GM19324 (cell line): ENCODE measurements at regions not wholly inside any gene's neighbourhood (a gene's known extent, or its start where the extent isn't known, plus 50 kb on each side); places are given as distances from the start of the nearest gene placed in this dataset.
"Not testable (repeated sequence)": the region's sequence is repeated elsewhere in the genome, so short reads cannot be mapped to it uniquely, and the experiment has no call there.

Experiments
- ATAC-seq: cut with Tn5 transposase; IDR thresholded peaks from one replicate; pipeline ENCODE4 v1.9.1; 2021; ENCODE audit warnings: mild to moderate bottlenecking, moderate library complexity; ENCODE audit not compliant: unreplicated experiment, low FRiP score

DNA sequence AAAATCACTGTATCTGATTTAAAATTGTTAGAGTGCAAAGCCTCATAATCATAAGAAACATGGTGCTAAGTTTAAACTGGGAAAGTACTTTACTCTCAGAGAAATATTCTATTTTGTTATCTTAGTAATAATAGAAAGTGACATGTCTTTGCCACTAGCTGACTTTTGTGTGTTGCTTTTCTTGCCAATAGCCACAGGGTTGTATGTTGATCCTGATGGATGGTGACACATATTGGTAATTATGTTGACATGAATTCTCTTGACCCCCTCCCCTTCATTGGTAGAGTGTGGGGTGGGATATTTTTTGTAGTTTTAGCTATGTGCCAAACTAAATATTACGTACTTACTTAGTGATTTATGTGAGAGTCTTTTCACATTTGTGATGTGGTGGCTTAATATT lies 103.1 kb upstream of the MAP9 start:
- ATAC-seq: no peak

DNA sequence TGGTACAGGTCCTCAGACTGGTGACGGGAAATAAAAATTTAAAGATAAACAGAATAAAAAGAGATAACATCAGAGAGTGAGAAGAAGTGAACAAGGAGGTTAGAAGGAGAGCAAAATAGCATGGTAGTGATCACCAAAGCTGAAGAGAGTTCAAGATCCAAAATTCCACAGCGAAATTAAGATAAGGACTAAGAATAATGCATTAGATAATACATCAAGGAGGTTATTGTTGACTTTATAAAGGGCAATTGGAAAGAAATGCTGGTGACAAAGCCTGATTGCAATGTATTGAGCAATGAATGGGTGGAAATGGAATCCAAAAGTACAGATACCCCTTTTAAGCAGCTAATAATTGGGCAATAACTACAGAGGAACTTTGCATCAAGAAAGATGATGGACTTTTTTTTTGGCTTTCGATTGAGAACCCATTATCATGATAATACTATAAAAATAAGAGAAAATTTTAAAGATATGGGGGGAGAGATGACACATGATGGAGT lies 101.6 kb upstream of the MAP9 start:
- no peak for ATAC-seq

DNA sequence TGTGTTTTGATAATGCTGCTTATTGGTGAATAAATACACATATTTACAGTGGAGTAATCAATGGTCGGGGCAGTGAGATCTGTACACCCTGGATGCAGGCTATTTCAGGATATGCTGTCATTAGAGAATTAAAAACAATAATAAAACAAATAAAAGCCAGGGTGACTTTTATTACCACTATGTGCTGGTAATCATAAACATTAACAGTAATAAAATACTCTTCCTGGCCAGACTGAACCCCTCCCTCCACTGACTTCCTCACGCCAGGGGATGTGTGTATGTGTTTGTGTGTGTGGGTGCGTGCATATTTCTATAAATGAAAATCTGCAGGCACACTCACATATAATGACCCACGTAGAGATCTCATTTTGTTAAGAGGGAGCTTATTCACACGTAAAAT lies 98.0 kb upstream of the MAP9 start:
- no peak for ATAC-seq

DNA sequence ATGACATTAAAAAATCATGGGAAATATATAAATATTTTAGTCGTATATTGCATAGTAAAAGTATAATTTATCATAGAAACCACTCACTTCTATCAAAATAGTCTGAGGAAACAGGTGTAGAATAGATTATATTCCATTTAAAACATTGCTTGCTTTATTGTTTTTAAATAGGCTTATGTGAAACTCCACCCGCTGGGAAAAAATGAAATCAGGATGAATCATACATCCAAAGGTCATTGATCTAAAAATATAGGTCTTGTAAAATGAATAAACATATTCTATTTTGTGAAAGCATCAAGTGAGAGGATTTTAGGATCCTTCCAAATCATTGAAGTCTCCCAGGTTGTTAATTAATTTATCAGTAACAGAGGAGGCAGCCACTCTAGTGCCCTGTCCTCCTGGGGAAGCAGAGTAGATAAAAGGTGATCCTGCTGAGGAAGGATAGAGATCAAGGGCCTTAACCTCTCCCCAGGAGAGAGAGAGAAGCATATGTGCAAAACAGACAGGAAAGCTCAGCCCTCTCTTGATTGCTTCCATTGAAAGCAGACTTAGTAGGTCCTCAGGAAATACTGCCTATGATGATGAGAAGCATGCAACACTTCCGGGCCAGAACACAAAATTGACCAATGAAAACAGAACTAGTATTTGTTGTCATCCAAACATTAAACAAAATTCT lies 96.8 kb upstream of the MAP9 start:
- no peak for ATAC-seq

DNA sequence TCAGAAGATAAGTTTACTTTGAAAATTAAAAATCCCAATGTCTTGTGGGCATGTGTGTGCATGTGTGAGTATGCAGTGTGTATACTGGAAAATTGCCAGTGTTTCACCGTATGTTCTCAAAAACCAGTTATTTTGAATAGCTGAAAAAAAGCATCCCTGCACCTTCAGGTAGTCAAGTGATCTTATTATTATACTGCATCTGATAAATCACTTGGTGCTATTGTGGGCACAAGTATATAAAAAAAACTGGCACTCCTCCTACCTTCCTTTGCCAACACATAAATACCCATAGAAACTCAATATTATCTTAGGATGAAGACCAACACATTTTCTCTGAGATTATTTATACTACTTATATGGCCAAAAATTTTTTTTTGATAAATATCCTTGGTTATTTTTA lies 91.5 kb upstream of the MAP9 start:
- ATAC-seq: no peak

DNA sequence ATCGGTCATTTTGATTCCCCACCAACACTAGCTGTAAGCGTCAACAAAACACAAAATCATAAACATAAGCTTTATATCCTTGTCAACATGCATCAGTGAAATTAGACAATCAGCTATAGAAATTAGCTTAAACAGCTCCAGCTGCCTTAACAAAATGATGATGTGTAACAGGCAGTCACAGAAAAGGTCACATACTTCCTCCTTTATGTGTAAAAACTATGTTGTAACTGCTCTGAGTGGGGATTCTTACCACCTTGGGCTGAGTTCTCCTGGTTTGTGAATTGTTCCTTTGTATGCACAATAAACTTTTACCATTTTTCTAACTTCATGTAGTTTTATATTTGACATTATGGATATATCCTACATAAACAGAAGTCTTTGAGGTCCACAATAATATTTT lies 73.9 kb upstream of the MAP9 start:
- no peak for ATAC-seq

DNA sequence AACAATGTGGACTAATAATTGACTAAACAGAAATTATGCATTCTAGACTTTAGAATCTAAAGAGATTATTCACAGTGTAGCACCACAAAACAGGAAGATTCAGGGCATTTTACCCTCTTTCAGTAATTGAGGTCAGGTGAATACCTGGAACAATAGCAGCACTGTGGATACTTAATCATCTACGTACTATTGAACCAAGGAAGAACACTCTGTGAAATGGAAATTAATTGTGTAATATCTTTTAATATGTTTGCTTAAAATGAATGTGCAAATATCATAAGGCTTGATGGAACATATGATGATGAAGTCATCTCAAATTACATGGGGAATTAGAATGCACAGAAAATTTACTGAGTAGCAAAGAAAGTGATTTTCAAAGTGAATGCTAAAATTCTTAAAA lies 68.5 kb upstream of the MAP9 start:
- no peak for ATAC-seq

DNA sequence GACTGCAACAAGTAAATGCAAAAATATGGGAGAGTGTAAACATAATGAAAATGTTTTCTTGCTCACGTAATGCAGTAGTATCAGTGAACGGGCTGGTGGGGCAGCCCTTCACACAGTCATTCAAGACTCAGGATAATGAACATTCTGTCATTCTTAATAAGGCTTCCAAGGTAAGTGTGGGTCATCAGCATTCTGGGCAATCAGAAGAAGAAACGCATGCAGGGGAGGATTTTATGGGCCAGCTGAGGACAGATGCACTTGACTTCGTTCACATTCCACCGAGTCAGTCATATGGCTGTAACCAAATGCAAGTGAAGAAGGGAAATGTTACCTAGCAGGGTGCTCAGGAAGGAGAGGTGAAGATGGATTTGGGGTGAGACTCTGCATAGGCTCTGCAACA lies 68.0 kb upstream of the MAP9 start:
- ATAC-seq: no peak

DNA sequence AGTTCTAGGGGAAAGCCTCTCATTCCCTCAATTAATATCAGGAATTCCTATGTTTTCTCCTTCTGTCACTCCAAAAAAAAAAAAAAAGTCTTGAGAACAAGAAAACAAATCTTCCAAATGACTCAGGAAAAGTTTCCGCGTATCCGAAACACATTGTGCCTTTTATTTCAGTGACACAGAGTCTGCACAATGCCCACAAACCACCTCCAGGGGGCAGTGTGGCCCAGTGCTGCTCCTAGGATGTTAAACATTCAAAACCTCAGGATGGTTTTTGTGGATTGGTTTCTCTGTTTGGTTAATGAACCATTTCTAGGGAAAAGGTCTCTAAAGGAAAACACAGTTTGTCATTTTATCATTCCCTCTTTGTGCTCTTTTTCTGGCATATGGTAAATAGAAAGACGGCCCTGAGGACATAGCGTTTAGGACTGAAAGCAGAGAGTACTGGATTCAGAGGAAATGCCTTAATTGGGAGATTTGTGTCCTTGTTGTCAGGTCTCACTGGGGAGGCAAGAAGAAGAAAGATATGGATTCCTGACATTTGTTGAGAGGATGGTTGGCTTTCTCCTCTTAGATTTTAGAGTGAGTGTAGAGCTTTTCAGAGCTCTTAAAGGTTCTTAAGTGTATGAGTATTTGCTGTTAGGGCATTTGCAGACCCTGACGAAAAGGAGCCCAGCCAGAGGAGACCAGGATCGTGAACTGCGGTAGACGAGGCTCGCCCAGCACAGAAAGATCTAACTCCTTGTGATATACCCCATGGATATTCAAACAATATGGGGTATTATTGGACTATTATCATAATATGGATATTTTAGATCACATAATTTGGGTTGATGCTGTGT lies 65.7 kb upstream of the MAP9 start:
- peak; percentile 67 for ATAC-seq

DNA sequence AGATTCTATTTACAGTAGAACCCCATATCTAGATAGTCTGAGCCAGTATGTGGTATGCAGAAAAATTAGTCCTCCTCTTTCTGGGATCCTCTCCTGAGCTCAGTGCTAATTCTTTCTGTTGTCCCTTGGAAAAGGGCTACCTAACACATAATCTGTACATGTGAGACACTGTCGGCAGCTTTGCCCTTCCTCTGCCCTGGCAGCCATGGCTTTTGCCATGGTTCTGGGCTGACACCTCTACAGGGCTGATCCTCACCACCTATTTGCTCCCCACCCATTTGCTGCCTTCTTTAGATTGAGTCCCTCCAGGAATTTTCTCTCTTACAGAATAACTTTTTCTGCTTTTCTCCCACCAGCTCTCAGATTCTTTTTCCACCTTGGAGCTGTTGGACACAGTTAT lies 64.7 kb upstream of the MAP9 start:
- no peak for ATAC-seq

DNA sequence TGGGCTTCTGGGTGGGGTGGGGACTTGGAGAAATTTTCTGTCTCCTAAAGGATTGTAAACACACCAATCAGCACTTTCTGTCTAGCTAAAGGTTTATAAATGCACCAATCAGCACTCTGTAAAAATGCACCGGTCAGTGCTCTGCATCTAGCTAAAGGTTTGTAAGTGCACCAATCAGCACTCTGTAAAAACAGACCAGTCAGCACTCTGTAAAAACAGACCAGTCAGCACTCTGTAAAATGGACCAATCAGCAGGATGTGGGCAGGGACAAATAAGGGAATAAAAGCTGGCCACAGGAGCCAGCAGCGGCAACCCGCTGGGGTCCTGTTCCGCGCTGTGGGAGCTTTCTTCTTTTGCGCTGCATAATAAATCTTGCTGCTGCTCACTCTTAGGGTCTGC lies 63.0 kb upstream of the MAP9 start:
- not testable (repeated sequence) for ATAC-seq

DNA sequence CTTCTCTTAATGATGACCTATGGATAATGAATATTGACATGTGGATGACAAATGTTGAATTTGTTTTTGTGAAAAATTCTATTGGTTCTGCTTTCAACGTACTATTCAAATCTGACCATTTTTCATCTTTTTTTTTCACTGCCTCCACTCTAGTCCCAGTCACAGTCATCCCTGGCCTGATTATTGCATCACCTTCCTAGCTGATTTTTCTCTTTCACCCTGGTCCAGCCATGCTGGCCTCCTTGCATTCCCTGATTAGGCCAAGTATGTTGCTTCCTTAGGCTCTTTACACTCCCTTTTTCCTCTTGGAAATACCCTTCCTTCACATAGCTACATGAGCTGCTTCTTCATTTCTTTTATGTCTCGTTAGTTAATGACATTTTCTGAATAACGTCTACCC lies 58.1 kb upstream of the MAP9 start:
- ATAC-seq: no peak

DNA sequence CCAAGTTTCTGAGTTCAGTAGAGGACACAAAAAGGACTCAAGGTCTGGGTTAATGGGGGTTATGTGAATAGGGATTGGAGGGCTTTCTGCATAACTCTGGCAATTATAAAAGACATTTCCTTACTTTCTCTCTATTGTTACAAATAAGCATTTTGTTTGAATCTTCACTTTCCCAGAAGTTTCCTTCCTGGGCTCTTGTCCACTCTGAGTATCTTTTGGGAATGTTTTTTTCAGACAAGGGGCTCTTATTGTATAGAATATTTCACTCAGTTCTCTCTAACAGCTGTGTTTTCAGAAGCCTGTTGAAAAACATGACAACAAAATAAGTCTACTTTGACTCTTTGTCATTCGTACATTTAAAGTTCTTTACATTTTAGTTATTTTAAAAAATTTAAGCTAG lies 57.6 kb upstream of the MAP9 start:
- ATAC-seq: no peak

DNA sequence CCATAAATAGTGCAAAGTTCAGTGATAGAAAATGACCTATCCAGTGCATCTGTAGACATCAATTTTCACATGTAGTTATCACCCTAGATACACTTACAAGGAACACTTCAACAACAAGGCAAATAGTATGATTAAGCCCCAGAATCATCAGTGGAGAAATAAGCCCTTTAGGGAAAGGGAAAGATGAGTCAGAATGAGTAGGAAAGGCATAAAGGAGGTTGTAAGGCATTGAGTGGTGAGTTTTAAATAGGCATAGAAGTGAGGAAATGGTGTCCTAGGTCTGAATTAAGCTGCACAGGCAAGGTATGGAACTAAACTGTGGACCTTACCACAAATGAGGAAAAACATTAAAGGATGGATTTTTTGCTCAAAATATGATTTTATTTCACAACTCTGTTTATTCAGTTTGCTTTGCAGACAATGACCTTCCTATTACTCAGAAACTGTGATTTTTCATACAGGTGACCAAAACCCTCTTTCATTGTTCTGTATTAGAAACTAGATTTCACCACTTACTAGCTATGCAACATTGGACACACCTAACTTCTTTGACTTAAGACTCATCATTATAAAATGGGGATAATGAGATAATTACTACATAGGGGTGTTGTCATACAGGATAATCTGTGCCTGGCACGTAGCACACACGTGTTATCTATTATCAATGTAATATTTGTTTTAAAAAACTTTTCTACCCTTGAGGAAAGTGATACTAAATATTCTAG lies 57.0 kb upstream of the MAP9 start:
- no peak for ATAC-seq

DNA sequence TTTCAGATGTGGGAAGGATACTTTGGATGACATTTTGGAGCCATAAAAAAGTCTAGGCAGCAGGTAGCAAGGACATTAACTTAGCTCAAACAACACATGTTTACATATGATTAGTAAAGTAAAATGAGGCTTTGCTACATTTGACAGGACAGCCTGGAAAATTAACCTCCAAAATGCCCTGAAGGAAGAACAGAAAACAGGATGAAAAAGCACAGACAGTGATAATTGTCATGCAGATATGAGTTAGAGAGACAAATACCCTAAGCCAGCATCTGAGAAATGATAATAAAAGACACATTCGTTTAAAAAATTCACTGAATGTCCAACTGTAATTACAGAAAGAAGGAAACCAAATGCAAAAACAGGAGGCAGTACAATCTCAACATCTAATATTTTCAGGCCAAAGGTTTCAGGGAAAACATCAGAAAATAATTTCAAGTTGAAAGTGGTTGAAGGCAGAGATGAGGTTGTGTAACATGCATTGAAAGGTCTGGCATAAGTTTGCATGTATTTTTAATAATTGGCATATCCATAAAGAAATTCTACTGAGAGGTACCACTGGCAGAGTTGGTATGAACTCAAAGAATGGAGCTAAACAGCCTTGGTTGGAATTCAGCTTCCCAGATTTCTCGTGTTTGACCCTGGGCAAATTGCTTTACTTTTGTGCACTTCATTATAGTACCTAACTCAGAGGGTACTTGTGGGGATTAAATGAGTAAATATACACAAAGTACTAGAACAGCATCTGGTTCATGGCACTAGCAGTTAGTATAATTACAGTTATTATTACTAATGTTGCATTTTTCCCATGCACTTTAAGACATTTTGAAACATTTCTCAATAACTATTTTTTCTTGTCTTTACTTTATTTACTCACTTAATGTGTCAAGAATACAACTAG lies 54.4 kb upstream of the MAP9 start:
- no peak for ATAC-seq

DNA sequence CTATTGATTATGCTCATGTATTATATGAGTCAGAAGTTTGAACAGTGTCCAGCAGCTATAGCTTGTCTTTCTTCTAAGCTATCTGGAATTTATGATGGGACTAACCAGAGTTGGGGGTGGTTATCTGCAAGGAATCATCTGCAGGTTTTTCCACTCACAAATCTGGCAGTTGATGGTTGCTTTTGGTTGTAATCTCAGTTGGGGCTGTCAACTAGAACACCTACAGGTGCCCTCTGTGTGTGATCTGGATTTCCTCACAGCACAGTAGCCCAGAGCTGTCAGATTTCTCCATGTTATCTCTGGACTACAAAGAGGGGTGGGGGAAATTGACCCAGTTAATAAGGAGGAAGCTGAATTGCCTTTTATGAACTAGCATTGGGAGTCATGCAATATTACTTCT lies 51.4 kb upstream of the MAP9 start:
- no peak for ATAC-seq

DNA sequence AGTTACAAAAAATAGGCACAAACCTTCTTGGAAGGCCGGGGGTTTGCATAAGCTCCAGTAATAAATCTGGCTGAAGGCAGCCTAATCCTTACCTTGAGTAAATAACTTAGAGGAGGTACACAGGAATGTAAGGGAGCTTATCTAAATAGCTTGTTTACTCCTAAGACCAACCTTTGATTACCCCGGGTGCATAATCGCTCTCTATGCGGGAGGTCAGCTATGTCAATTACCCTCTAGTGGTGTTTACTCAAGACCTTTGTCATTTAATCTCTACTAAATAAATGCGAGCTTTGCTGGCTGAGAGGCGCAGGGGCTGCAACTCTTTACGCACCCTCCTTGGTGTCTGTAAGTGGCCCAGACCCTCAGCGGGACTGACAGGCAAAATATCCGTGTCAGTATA lies 50.2 kb upstream of the MAP9 start:
- ATAC-seq: no peak
